NCI-H128 (cell line): ENCODE measurements at regions not wholly inside any gene's neighbourhood (a gene's known extent, or its start where the extent isn't known, plus 50 kb on each side); places are given as distances from the start of the nearest gene placed in this dataset.
"Not testable (repeated sequence)": the region's sequence is repeated elsewhere in the genome, so short reads cannot be mapped to it uniquely, and the experiment has no call there.

ENCODE experiments used
- DNase-seq: peaks from one replicate; lab custom pipeline; 2025; ENCODE audit not compliant: unreplicated experiment; lab: John Stamatoyannopoulos, UW

GRCh38 chr3:26259176-26259575 lies 363.4 kb upstream of the LRRC3B start:
- no peak for DNase-seq

GRCh38 chr3:26260139-26260538 lies 362.4 kb upstream of the LRRC3B start:
- DNase-seq, result no peak

DNA sequence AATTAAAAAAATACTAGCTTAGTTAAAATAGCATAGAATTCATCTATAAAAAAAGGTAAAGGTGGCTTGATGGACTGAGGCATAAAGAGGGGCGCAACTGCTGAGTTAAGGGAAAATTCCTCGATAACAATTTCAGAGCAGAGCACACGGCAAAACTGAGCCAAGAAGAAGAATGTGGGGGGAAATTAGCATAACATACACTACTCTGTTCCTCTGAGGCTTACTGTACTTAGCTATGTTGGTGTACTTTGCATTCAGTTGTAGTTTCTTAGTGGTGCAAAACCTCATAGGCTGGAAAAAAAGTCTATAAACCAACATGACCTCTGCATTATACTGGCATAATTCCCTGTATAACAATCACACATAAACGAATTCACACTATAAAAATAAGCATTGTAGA lies 357.9 kb upstream of the LRRC3B start:
- no peak for DNase-seq

- no peak for DNase-seq
These were observed 350.7 kb upstream of the LRRC3B start for GRCh38 chr3:26271848-26272247.

DNA sequence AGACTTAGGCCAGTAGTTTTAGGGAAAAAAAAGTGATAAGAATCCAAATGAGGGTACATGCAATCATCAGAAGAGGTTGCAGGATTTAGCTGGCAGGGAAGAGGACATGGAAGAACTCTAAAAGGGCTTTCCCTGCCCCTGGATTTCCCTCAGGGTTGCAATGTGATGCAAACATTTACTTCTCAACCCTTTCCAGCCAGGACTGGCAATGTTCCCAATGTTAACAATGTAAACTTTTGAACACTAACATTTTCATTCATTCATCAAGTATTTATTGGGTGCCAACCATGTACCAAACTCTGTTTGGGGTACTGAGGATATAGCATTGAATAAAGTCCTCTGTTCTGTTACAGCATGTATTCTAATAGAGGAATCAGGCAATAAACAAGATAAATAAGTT lies 349.4 kb upstream of the LRRC3B start:
- DNase-seq, result no peak

- DNase-seq, result no peak
These were observed 343.5 kb upstream of the LRRC3B start for GRCh38 chr3:26279091-26279490.

DNA sequence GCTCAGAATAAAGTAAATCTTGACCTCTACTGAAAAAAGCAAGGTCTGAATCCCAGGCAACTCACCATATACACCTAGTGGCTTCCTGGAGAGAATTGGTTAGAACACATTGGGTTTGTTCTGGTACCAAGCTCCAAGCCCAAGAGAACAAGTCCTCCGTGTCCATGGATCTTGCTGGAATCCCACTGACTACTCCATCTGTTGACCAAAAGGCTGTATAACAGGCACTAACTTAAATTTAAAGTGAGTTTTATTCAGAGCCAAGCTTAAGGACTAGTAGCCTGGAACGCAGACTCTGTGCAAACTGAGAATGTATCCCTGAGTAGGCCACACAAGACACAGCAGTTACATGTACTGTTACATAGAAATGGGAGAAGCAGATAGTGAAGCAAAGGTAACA lies 342.1 kb upstream of the LRRC3B start:
- no peak for DNase-seq

DNA sequence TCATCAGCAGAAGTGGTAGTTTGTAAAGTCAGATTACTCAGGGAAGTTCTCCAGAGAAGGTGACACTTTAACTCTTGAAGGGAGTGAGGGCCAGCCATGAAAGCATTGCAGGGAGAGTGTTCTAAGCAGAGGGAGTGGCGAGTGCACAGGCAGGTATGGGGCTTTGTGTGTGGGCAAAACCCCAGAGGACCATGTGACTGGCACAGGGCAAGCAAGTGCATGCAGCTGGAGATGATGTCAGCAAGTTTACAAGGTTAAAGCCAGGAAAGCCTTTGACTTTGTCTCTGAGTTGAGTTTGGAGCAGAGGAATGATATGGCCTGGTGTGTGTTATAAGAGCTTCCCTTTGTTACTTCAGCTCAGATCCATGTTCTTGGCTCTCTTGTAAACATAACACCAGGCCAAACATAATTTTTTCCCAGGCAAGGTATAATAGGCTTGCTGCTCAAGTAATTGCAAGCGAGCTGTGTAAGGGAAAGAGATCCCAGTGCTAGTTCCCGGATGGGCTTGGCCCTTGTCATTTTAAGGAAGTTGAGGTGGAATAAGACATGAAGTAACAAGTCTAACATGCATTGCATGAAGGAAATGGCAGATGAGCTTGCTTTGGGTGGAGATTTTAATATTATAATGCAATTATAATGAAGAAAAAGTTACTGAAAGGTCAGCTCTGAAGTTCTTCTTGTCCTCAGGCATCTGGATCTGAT lies 341.1 kb upstream of the LRRC3B start:
- no peak for DNase-seq

GRCh38 chr3:26284503-26284902 lies 338.1 kb upstream of the LRRC3B start:
- not testable (repeated sequence) for DNase-seq

GRCh38 chr3:26291840-26292239 lies 330.7 kb upstream of the LRRC3B start:
- no peak for DNase-seq

DNA sequence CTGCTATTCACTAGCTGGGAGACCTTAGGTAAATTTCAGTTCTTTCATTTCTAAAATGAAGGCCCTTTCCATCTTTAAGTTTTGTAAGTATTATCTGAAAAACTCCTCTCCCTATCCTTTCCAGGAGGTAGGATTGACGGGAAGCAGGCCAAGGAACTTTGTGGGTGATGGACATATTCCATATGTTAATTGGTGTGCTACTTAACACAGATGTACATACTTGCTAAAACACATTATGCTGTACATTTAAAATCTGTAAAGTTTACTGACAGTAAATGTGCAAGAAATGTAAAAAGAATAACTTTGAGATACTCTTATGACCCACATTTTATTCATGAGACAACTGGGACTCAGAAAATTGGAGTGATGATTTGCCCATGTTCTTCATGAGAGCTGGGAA lies 329.8 kb upstream of the LRRC3B start:
- DNase-seq, result no peak

GRCh38 chr3:26293329-26293844 lies 329.2 kb upstream of the LRRC3B start:
- DNase-seq, result no peak

- DNase-seq, result no peak
These were observed 315.4 kb upstream of the LRRC3B start for GRCh38 chr3:26307192-26307591.

DNA sequence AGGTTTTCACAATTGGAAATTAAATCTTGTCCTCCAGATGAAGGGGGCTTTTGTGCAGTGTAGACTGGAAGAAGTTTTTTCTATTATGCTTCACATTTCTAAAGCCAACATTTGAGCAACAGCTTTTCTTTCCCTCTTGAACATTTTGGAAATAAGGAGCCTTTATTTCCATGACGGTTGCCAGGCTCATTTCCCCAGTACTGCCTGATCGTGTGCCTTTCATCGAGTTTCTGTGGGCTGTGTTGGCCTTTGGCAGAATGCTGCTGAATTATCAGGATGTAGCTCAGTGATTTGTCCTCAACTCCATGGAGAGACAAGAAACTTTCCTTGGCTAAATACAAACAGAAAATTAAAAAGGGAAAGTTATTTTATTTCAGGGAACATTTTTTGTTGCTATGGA lies 314.8 kb upstream of the LRRC3B start:
- no peak for DNase-seq

DNA sequence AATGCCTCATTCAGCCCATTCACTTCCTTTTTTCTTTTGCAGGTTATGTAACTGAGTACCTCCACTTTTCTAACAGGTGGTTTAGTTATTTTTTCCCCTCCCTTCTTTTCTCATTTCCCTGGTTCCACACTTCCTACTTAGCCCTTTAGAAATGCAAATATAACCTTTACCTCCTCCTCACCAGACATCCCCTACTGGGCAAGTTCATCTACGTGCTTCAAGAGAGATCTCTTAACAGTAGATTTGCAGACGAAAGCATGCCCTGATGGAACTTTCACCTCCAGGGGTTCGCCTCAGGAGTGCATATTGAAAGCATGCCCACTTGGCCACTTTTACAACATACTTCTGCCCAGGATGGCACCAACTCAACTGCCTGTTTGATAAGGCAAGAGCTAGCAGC lies 314.1 kb upstream of the LRRC3B start:
- DNase-seq, result no peak

- DNase-seq, result not testable (repeated sequence)
These were observed 313.0 kb upstream of the LRRC3B start for GRCh38 chr3:26309536-26309935.

- DNase-seq, result no peak
These were observed 309.8 kb upstream of the LRRC3B start for GRCh38 chr3:26312816-26313215.

DNA sequence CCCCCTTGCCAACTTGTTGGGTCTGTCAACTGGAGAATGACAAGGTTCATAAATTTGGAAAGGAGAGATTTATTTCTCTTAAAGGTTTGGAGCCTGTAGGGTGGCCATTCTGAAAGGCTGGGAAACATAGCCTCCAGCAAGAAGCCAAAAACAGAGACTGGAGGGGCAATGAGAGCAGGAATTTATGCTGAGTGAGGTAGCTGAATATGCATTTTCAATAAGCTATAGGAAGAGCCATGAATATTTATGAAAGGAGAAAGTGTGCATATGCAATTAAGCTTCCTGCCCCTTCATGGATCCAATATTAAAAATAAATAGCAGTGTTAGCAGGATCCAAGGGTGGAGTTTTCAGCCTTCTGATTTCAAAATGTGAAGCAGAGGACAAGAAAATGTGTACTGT lies 306.1 kb upstream of the LRRC3B start:
- DNase-seq, result no peak

DNA sequence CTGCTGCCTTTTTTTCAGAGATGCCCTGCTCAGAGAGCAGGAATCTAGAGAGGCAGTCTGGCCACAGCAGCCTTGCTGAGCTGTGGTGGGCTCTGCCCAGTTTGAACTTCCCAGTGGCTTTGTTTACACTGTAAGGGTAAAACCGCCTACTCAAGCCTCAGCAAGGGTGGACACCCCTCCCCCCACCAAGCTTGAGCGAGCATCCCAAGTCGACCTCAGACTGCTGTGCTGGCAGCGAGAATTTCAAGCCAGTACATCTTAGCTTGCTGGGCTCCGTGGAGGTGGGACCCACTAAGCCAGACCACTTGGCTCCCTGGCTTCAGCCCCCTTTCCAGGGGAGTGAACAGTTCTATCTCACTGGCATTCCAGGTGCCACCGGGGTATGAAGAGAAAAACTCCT lies 298.8 kb upstream of the LRRC3B start:
- not testable (repeated sequence) for DNase-seq

- DNase-seq, result no peak
These were observed 282.6 kb upstream of the LRRC3B start for GRCh38 chr3:26340001-26340400.

DNA sequence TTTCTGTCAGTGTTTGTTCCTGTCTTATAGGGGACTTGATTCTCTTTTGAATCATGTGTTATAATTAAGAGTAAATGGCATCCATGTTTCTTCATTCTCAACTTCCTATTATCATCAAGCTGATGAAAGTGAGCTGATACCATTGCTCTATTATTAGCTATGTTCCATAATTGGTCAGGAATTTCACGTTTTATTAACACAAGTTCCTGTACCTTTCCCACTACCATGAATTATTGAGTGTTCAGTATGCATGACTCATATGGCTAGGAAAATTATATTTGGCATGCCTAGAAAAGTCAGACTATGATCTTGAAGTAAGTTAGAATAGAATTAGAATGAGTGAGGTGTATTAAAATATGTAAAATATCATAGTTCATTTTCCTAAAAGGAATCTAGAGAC lies 278.9 kb upstream of the LRRC3B start:
- DNase-seq, result no peak

DNA sequence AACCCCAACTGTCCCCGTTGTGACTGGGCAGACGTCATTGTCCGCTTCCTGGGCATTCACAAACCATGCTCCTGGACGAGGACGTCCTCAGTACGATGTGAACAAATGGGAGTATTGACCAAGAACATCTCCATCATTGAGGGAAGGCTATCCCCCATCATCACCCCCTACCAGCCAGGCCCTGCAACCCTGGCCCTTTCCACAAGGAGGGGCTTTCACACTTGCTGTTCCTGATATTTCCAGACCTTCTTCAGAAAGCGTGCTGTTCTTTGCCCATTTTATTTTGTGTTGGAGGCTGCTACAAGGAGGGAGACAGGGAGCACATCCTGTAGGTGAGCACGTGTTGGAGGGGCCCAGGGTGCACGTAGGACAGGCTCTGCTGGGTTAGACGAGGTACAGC lies 277.0 kb upstream of the LRRC3B start:
- no peak for DNase-seq

- DNase-seq, result no peak
These were observed 276.1 kb upstream of the LRRC3B start for GRCh38 chr3:26346497-26346896.
